Liver (tissue), 8 donors: ENCODE measurements at regions not wholly inside any gene's neighbourhood (a gene's known extent, or its start where the extent isn't known, plus 50 kb on each side); places are given as distances from the start of the nearest gene placed in this dataset.

ENCODE experiments used
- DNase-seq: peaks from one replicate; pipeline ENCODE4 v3.0.0-alpha.2; 2017; ENCODE audit warnings: low spot score
- H3K27ac ChIP-seq, 2 donors: one replicate each; pipeline ENCODE4 v1.7.0; 2013; ENCODE audit warnings: inconsistent platforms in 2 of 2, low read length in 2 of 2, control low read depth in 1 of 2, low read depth in 1 of 2, mild to moderate bottlenecking in 1 of 2
- H3K27me3 ChIP-seq, 4 donors: one replicate each; pipeline versions ENCODE4 v1.6.1 to v1.7.0; 2013; ENCODE audit warnings: low read length in 3 of 4, inconsistent platforms in 1 of 4, mild to moderate bottlenecking in 1 of 4, moderate library complexity in 1 of 4; ENCODE audit not compliant: control insufficient read depth in 4 of 4, insufficient read depth in 4 of 4
- H3K36me3 ChIP-seq, 4 donors: one replicate each; pipeline versions ENCODE4 v1.6.1 to v1.7.0; 2013; ENCODE audit warnings: low read length in 3 of 4, mild to moderate bottlenecking in 3 of 4, low read depth in 1 of 4, moderate library complexity in 1 of 4; ENCODE audit not compliant: control insufficient read depth in 4 of 4, insufficient read depth in 3 of 4
- H3K4me1 ChIP-seq, 4 donors: one replicate each; pipeline versions ENCODE4 v1.6.1 to v1.7.0; 2013; ENCODE audit warnings: low read length in 3 of 4, mild to moderate bottlenecking in 3 of 4, moderate library complexity in 1 of 4; ENCODE audit not compliant: control insufficient read depth in 4 of 4, insufficient read depth in 4 of 4
- H3K4me3 ChIP-seq, 3 donors: one replicate each; pipeline versions ENCODE4 v1.6.1 to v1.7.0; 2013; ENCODE audit warnings: low read length in 3 of 3, control low read depth in 1 of 3, low read depth in 1 of 3, mild to moderate bottlenecking in 1 of 3
- H3K9ac ChIP-seq, 2 donors: one replicate each; pipeline ENCODE4 v1.7.0; 2013; ENCODE audit warnings: low read length in 2 of 2, mild to moderate bottlenecking in 2 of 2, moderate library complexity in 2 of 2, control low read depth in 1 of 2, low read depth in 1 of 2
- H3K9me3 ChIP-seq, 4 donors: one replicate each; pipeline versions ENCODE4 v1.6.1 to v1.7.0; 2013; ENCODE audit warnings: low read length in 3 of 4; ENCODE audit not compliant: control insufficient read depth in 4 of 4
- EGR1 ChIP-seq, 2 donors: IDR thresholded peaks; 2 replicates each; pipeline ENCODE4 v1.6.1; 2016 to 2018; ENCODE audit warnings: antibody characterized with exemption in 2 of 2, low read depth in 2 of 2
- FOXA1 ChIP-seq: IDR thresholded peaks from 2 replicates; pipeline ENCODE4 v1.6.1; 2016; ENCODE audit warnings: antibody characterized with exemption
- FOXA2 ChIP-seq: IDR thresholded peaks from 2 replicates; pipeline ENCODE4 v1.6.1; 2016; ENCODE audit warnings: antibody characterized with exemption
- HNF4A ChIP-seq, 2 donors: conservative IDR thresholded peaks; 2 replicates each; pipeline ENCODE4 v1.6.1; 2016; ENCODE audit warnings: antibody characterized with exemption in 2 of 2, mild to moderate bottlenecking in 2 of 2
- HNF4G ChIP-seq: IDR thresholded peaks from 2 replicates; pipeline ENCODE4 v1.6.1; 2016; ENCODE audit warnings: antibody characterized with exemption
- JUND ChIP-seq, 2 donors: IDR thresholded peaks; 2 replicates each; pipeline ENCODE4 v1.6.1; 2016; ENCODE audit warnings: antibody characterized with exemption in 2 of 2
- NR2F2 ChIP-seq: IDR thresholded peaks from 2 replicates; pipeline ENCODE4 v1.6.1; 2016; ENCODE audit warnings: antibody characterized with exemption
- RAD21 ChIP-seq, 2 donors: IDR thresholded peaks; 2 replicates each; pipeline ENCODE4 v1.6.1; 2016; ENCODE audit warnings: antibody characterized with exemption in 2 of 2, mild to moderate bottlenecking in 2 of 2
- SP1 ChIP-seq: IDR thresholded peaks from 2 replicates; pipeline ENCODE4 v1.6.1; 2018; ENCODE audit warnings: antibody characterized with exemption, mild to moderate bottlenecking
- TAF1 ChIP-seq: conservative IDR thresholded peaks from 2 replicates; pipeline ENCODE4 v1.6.1; 2016; ENCODE audit warnings: antibody characterized with exemption, mild to moderate bottlenecking
- YY1 ChIP-seq: IDR thresholded peaks from 2 replicates; pipeline ENCODE4 v1.6.1; 2016; ENCODE audit warnings: antibody characterized with exemption, mild to moderate bottlenecking
- WGBS: extraction: QIAGEN DNeasy Blood & Tissue Kit; methylation state at CpG from one replicate; pipeline ENCODE4 v1.1.7; 2013; 5-methylcytosine and 5-hydroxymethylcytosine counted together
- TF ChIP-seq, protein P1 (sequence below): fragments of 150-350 bp; IDR thresholded peaks from 2 replicates; pipeline ENCODE4 v1.5.1; 2017; ENCODE audit warnings: improper control_type of control experiment, low read depth, low read length; ENCODE audit not compliant: missing input control
- TF ChIP-seq, protein P2 (sequence below): IDR thresholded peaks from 2 replicates; pipeline ENCODE4 v1.6.1; 2016; ENCODE audit warnings: antibody characterized with exemption
- TF ChIP-seq, protein P3 (sequence below): IDR thresholded peaks from 2 replicates; pipeline ENCODE4 v1.6.1; 2016; ENCODE audit warnings: antibody characterized with exemption
- TF ChIP-seq, protein P4 (sequence below): IDR thresholded peaks from 2 replicates; pipeline ENCODE4 v1.6.1; 2016; ENCODE audit warnings: antibody characterized with exemption, mild to moderate bottlenecking
- TF ChIP-seq, protein P5 (sequence below): IDR thresholded peaks from 2 replicates; pipeline ENCODE4 v1.6.1; 2016; ENCODE audit warnings: antibody characterized with exemption
- donor health status: healthy.
- donor health status: healthy.
- donor health status: healthy.
- donor health status: healthy.
- donor health status: healthy.

DNA sequence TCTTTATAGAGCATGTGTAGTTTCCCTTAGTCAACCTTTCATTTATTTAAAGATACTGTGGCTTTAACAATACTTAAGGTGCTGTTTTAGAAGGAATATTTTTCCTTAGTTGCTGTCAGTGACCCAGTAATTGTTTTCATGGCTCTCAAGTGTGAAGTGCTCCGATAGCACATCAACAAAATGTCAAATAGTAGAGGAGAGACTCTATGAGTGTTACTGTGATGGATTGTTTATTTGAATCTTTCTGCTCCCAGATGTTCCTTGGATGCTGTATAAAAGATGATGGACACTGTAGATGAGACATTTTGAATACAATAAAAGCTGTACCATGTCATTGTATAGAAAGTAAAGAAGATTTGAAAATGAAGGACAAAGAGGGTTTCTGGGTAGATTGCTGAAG lies 1185.7 kb upstream of the C9orf72 start:
- DNase-seq: no peak
- Histone ChIP-seq H3K9me3 (no peaks in the 10 kb centered on the region), H3K4me3 (no peak overlapping the region), H3K27me3 (no peaks in the 10 kb centered on the region), H3K27ac (no peak overlapping the region), H3K9ac (no peak overlapping the region), H3K36me3 (no peaks in the 10 kb centered on the region), H3K4me1 (no peaks in the 10 kb centered on the region)
- TF ChIP-seq FOXA1 (no peak), JUND (IDR thresholded peaks at IDR 0.05) (no peak), RAD21 (IDR thresholded peaks at IDR 0.05) (no peak), HNF4A (conservative IDR thresholded peaks at IDR 0.05) (no peak), FOXA2 (no peak), NR2F2 (no peak)
- TF ChIP-seq, protein P1, sequence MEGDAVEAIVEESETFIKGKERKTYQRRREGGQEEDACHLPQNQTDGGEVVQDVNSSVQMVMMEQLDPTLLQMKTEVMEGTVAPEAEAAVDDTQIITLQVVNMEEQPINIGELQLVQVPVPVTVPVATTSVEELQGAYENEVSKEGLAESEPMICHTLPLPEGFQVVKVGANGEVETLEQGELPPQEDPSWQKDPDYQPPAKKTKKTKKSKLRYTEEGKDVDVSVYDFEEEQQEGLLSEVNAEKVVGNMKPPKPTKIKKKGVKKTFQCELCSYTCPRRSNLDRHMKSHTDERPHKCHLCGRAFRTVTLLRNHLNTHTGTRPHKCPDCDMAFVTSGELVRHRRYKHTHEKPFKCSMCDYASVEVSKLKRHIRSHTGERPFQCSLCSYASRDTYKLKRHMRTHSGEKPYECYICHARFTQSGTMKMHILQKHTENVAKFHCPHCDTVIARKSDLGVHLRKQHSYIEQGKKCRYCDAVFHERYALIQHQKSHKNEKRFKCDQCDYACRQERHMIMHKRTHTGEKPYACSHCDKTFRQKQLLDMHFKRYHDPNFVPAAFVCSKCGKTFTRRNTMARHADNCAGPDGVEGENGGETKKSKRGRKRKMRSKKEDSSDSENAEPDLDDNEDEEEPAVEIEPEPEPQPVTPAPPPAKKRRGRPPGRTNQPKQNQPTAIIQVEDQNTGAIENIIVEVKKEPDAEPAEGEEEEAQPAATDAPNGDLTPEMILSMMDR: no peak
- 70% methylated on average over 1 of the region's 1 CpG for WGBS

DNA sequence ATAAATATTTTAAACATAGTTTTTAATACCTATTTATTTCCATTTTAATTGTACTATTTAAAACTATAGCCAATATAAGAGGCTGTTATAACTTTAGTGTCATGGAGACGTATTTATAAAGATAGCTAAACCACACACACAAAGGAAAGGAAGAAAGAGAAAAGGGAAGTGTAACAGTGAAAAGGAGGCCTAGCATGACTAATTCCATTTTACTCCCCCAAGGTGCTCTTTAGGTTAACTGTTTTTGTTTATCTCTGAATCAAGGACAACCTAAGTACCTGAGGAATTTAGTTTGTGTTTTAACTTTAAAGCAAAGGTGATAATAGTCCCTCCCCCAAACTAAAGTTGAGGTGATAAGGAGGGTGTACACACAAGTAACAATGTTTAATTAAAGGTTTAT lies 1188.9 kb upstream of the C9orf72 start:
- Histone ChIP-seq H3K9me3 (no peaks in the 10 kb centered on the region), H3K36me3 (no peaks in the 10 kb centered on the region), H3K9ac (no peak overlapping the region), H3K4me3 (no peak overlapping the region), H3K4me1 (no peaks in the 10 kb centered on the region), H3K27me3 (no peaks in the 10 kb centered on the region), H3K27ac (no peak overlapping the region)
- TF ChIP-seq, protein P2, sequence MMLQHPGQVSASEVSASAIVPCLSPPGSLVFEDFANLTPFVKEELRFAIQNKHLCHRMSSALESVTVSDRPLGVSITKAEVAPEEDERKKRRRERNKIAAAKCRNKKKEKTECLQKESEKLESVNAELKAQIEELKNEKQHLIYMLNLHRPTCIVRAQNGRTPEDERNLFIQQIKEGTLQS: no peak
- TF ChIP-seq FOXA1: no peak
- TF ChIP-seq, protein P3, sequence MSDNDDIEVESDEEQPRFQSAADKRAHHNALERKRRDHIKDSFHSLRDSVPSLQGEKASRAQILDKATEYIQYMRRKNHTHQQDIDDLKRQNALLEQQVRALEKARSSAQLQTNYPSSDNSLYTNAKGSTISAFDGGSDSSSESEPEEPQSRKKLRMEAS: no peak
- TF ChIP-seq FOXA2: no peak
- TF ChIP-seq, protein P4, sequence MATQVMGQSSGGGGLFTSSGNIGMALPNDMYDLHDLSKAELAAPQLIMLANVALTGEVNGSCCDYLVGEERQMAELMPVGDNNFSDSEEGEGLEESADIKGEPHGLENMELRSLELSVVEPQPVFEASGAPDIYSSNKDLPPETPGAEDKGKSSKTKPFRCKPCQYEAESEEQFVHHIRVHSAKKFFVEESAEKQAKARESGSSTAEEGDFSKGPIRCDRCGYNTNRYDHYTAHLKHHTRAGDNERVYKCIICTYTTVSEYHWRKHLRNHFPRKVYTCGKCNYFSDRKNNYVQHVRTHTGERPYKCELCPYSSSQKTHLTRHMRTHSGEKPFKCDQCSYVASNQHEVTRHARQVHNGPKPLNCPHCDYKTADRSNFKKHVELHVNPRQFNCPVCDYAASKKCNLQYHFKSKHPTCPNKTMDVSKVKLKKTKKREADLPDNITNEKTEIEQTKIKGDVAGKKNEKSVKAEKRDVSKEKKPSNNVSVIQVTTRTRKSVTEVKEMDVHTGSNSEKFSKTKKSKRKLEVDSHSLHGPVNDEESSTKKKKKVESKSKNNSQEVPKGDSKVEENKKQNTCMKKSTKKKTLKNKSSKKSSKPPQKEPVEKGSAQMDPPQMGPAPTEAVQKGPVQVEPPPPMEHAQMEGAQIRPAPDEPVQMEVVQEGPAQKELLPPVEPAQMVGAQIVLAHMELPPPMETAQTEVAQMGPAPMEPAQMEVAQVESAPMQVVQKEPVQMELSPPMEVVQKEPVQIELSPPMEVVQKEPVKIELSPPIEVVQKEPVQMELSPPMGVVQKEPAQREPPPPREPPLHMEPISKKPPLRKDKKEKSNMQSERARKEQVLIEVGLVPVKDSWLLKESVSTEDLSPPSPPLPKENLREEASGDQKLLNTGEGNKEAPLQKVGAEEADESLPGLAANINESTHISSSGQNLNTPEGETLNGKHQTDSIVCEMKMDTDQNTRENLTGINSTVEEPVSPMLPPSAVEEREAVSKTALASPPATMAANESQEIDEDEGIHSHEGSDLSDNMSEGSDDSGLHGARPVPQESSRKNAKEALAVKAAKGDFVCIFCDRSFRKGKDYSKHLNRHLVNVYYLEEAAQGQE: no peak
- TF ChIP-seq, protein P1: no peak
- no peak for TF ChIP-seq NR2F2
- TF ChIP-seq EGR1 (IDR thresholded peaks at IDR 0.05; ENCODE audit: low read depth in 2 of 2): no peak
- TF ChIP-seq, protein P5, sequence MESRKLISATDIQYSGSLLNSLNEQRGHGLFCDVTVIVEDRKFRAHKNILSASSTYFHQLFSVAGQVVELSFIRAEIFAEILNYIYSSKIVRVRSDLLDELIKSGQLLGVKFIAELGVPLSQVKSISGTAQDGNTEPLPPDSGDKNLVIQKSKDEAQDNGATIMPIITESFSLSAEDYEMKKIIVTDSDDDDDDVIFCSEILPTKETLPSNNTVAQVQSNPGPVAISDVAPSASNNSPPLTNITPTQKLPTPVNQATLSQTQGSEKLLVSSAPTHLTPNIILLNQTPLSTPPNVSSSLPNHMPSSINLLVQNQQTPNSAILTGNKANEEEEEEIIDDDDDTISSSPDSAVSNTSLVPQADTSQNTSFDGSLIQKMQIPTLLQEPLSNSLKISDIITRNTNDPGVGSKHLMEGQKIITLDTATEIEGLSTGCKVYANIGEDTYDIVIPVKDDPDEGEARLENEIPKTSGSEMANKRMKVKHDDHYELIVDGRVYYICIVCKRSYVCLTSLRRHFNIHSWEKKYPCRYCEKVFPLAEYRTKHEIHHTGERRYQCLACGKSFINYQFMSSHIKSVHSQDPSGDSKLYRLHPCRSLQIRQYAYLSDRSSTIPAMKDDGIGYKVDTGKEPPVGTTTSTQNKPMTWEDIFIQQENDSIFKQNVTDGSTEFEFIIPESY: no peak
- no peak for TF ChIP-seq SP1
- TF ChIP-seq HNF4A (conservative IDR thresholded peaks at IDR 0.05): no peak
- no peak for TF ChIP-seq TAF1
- TF ChIP-seq HNF4G: no peak
- no peak for TF ChIP-seq YY1
- no peak for DNase-seq
- WGBS: 55% methylated on average over 1 of the region's 1 CpG
